ENCODE measurements at regions not wholly inside any gene's neighbourhood (a gene's known extent, or its start where the extent isn't known, plus 50 kb on each side); places are given as distances from the start of the nearest gene placed in this dataset.
"Not testable (repeated sequence)": the region's sequence is repeated elsewhere in the genome, so short reads cannot be mapped to it uniquely, and the experiment has no call there.

DNA sequence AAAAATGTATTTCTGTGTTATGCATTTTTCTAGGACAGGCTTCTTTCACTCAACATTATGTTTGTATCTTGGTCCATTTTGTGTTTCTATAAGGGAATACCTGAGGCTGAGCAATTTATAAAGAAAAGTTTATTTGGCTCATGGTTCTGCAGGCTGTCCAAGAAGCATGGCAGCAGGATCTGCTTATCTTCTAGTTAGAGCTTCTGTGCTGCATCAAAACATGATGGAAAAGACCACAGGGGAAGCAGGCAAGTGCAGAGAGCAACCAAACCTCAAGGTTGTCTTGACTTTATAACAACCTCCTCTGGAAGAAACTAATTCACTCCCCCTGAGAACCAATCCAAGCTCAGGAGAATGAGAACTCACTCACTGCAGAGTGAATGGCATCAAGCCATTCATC lies 1601.0 kb upstream of the NUDT12 start:
- DNase-seq (ENCODE audit: low read depth in 2 of 3, low spot score in 2 of 3) = no peak

GRCh38 chr5:105162557-105162956 lies 1600.0 kb upstream of the NUDT12 start:
- not testable (repeated sequence) for DNase-seq (ENCODE audit: low read depth in 2 of 3, low spot score in 2 of 3)

- DNase-seq (ENCODE audit: low read depth in 2 of 3, low spot score in 2 of 3) = no peak
These were observed 1595.9 kb upstream of the NUDT12 start for GRCh38 chr5:105158526-105158925.

- DNase-seq (ENCODE audit: low read depth in 2 of 3, low spot score in 2 of 3) = no peak
These were observed 1587.7 kb upstream of the NUDT12 start for GRCh38 chr5:105150323-105150722.

GRCh38 chr5:105146867-105147266 lies 1584.3 kb upstream of the NUDT12 start:
- DNase-seq (ENCODE audit: low read depth in 2 of 3, low spot score in 2 of 3) = no peak

DNA sequence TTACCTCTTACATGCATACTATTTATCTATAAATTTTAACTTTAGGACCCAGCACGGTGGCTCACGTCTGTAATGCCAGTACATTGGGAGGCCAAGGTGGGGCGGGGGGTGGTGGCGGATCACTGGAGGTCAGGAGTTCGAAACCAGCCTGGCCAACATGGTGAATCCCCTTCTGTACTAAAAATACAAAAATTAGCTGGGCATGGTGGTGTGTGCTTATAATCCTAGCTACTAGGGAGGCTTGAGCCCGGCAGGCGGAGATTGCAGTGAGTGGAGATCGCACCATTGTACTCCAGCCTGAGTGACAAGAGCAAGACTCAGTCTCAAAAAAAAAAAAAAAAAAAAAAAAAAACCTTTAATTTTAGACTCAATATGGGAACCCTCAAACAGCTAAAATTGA lies 1582.6 kb upstream of the NUDT12 start:
- DNase-seq (ENCODE audit: low read depth in 2 of 3, low spot score in 2 of 3) = no peak

GRCh38 chr5:105134328-105134727 lies 1571.7 kb upstream of the NUDT12 start:
- DNase-seq (ENCODE audit: low read depth in 2 of 3, low spot score in 2 of 3) = no peak

DNA sequence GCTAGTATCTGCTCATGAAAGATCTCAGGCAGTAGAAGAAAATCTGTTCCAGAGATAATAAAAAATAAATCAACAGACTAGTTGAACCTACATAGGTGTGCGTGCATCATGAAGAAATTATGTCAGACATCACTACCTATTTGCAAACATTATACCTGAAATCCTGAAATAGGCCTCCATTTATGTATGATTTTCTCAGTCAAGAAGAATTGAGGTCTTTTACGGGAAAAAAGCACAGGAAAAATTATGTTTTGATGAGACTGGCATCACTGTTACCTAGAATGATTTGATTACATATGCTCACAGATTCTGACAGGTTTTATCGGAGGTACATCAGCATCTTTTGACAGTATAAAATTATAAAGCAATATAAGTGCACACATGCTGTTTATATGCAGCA lies 1570.5 kb upstream of the NUDT12 start:
- DNase-seq (ENCODE audit: low read depth in 2 of 3, low spot score in 2 of 3) = no peak

DNA sequence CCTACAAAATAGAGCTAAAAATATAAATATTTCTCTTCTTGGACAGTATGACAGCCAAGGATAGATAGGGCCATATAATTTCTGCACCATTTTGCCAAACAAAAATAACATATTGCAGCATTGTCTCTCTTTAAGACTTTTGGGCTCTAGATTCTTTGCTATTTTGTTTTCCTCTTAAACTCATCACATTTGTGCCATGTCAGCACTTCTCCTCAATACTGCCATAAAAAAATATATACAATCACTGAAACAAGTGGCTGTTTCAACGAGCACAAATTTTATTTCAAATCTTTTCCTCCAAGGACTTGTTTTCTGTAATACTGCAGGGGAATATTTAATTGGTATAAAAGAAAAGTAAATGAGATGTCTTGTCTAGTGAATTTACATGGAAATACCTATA lies 1570.0 kb upstream of the NUDT12 start:
- no peak for DNase-seq (ENCODE audit: low read depth in 2 of 3, low spot score in 2 of 3)

GRCh38 chr5:105131045-105131444 lies 1568.5 kb upstream of the NUDT12 start:
- no peak for DNase-seq (ENCODE audit: low read depth in 2 of 3, low spot score in 2 of 3)

GRCh38 chr5:105101577-105101976 lies 1539.0 kb upstream of the NUDT12 start:
- DNase-seq (ENCODE audit: low read depth in 2 of 3, low spot score in 2 of 3) = no peak

- no peak for DNase-seq (ENCODE audit: low read depth in 2 of 3, low spot score in 2 of 3)
These were observed 1526.4 kb upstream of the NUDT12 start for GRCh38 chr5:105088961-105089360.

- DNase-seq (ENCODE audit: low read depth in 2 of 3, low spot score in 2 of 3) = no peak
These were observed 1525.5 kb upstream of the NUDT12 start for GRCh38 chr5:105088102-105088501.

DNA sequence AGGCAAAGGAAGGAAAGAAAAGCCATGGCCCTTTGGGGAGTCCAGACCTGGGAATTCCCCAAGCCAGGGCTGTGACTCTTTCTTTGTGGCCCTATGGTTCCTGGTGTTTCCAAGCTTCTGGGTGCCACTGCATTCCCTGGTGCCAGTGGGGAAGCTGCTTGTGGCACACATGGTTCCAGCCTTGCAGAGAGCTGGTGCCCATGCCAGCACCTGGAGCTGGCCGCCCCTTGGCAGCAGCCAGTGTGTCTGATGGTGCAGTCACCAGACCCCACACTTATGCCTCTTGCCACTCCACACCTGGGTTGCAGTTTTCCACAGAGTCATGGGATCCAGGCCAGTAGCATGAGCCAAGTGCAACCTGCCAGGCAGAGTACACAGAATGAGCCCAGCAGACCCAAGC lies 1495.3 kb upstream of the NUDT12 start:
- DNase-seq (ENCODE audit: low read depth in 2 of 3, low spot score in 2 of 3) = no peak

DNA sequence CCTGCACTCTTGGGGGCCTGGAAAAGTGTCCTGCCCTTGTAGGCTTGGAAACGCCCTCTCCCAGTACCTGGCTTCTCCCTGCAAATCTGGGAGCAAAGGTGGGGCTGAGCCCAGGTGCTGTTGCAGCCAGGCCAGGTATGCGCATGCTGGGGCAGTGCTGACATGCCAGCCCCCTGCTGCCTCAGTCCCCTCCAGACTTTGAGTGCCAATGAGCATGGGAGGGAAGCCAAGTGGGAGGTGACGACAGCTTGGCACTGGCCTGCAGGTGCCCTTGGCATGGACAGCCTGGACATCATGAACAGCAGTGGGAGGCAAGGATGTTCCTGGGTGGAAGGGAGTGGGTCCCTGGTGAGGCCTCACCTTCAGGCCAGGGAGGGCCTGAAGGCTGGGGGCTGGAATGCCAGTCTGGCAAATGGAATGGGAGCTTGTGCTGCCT lies 1494.4 kb upstream of the NUDT12 start:
- no peak for DNase-seq (ENCODE audit: low read depth in 2 of 3, low spot score in 2 of 3)

DNA sequence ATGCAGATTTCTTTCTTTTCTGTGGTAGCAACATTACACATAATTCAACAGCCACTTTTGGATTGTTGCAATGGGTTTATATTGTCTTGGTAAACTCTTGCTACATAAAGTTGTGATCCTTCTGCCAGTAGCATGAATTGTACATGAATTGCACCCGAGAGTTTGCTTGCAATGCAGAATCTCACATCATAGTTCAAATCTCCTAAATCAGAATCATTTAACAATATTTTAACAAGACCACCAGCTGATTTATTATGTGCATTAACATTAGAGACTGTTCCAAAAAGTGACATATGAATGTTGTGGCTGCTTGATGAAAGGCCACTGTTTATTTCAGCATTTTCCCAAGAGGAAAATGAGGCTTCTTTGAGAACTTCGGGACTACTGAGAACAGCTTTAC lies 1491.8 kb upstream of the NUDT12 start:
- DNase-seq (ENCODE audit: low read depth in 2 of 3, low spot score in 2 of 3) = no peak

DNA sequence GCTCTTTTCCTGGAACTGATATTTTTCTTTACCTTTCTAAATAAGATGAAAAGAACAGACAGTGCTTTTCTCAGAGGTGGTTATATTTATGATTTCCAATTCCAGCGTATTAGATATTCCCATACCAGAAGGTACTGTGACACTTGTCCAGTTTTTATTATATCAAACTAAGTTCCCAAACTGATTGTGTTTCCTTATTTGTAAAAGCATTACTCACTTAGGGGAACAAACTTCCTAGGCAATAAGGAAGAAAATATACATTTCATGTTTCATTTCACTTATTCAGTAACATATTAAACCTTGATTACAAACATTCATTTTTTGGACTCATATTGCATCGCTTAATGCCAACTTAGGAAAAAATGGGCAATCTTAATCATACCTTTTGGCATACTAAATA lies 1480.0 kb upstream of the NUDT12 start:
- no peak for DNase-seq (ENCODE audit: low read depth in 2 of 3, low spot score in 2 of 3)

DNA sequence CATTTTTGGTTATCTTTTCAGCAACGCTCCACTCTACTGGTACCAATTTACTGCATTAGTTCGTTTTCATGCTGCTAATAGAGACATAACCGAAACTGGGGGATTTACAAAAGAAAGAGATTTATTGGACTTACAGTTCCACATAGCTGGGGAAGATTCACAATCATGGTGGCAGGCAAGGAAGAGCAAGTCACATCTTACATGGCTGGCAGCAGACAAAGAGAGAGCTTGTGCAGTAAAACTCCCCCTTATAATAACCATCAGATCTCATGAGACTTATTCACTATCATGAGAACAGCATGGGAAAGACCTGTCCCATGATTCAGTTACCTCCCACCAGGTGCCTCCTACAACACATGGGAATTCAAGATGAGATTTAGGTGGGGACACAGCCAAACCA lies 1474.2 kb upstream of the NUDT12 start:
- not testable (repeated sequence) for DNase-seq (ENCODE audit: low read depth in 2 of 3, low spot score in 2 of 3)

DNA sequence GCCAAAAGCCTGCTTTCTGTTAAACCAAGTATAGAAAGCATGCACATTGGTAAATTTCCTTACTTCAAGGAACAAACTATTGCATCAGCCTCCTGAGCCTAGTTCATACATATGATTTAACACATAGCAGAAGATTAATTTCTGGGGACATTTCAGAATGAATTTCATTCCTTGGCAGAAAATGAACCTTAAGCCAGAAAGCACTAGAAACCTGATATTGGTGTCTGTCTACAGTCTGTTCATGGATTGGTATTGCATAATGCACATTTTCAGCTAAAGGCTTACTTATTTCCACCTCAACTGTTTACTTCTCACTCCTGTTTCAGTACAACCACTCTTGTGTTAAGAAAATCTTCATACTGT lies 1471.8 kb upstream of the NUDT12 start:
- no peak for DNase-seq (ENCODE audit: low read depth in 2 of 3, low spot score in 2 of 3)

DNA sequence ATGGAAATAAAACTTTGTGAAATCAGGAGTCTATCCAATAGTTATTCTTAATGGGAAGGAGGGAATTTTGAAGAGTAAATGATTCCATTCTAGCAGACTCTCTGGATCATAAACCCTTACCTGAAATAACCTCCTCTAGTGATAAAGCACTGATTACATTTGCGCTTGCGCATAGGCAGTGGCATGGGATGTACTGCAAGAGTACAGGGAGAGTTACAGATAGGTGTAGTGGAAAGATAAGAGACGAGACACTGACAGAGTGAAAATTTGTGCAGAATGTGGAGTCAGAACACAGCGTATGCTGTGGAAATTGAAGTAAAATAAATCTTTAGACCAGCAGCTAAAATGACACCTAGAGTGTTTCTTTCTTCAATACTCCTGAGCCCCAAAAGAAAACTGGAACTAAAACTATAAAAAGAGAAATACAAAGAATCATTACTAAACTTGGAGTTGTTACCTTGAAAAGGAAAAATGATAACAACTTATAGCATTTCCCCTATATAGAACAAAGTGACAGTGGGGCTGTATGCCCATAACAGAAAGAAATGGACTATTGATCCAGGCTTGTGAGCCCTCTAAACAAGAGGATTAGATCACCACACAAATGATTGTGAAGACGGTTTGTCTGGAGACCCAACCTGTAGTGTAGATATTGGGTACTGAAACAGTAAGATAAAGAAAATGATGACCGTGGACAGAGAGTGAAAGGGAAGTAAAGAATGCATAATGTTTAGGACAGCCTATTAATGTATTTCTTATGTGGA lies 1471.2 kb upstream of the NUDT12 start:
- no peak for DNase-seq (ENCODE audit: low read depth in 2 of 3, low spot score in 2 of 3)

GRCh38 chr5:105032917-105033316 lies 1470.3 kb upstream of the NUDT12 start:
- DNase-seq (ENCODE audit: low read depth in 2 of 3, low spot score in 2 of 3) = no peak

DNA sequence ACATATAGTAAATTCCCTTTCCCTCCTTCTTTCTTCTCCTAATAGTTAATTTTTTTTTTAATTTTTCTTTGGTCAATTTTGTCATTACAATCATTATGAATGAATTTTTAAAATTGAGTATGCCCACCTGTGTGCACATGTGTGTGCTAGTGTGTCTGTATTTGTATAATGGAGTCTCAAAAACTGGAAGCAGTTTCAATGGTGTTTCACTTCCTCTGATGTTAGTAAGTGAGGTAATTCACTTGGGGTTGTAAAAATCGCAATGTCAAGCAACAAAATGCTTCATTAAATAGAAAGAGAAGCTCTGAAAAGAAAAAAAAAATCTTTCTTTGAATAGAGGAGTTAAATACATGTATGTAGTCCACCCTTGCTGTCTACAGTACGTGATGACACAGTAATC lies 1467.6 kb upstream of the NUDT12 start:
- DNase-seq (ENCODE audit: low read depth in 2 of 3, low spot score in 2 of 3) = no peak

DNA sequence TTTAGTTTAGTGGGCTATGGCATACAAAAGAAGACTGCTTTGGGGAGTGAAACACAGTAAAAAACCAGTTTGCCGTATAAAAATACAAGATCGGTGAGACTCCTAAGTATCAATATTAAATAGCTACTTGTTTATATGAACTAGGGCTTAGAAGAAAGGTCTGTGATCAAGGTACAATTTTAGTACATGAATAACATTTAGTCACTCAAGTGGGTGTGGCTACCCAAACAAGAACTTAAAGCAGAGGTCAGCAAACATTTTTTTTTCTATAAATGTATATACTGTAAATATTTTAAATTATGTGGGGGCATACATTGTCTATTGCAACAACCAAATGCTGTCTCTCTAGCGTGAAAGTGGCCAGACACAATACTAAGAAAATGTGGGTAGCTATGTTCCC lies 1452.5 kb upstream of the NUDT12 start:
- no peak for DNase-seq (ENCODE audit: low read depth in 2 of 3, low spot score in 2 of 3)
